Adipose tissue (tissue), 3 donors: ENCODE measurements at regions not wholly inside any gene's neighbourhood (a gene's known extent, or its start where the extent isn't known, plus 50 kb on each side); places are given as distances from the start of the nearest gene placed in this dataset.

Experiments
- H3K27ac ChIP-seq: one replicate; pipeline ENCODE4 v1.5.1; 2013; ENCODE audit warnings: low read depth, low read length
- WGBS, 3 donors: extraction: QIAGEN DNeasy Blood & Tissue Kit; methylation state at CpG; one replicate each; pipeline ENCODE4 v1.1.7; 2013; 5-methylcytosine and 5-hydroxymethylcytosine counted together
- donor health status: healthy with polysubstance abuse.
- donor health status: Bipolar disorder and iron deficiency.
- donor health status: healthy.

- 53 to 66% (median 54%) methylated on average over 5 of the region's 5 CpGs for WGBS, 3 donors
- no peak overlapping the region for H3K27ac ChIP-seq
Observed at GRCh38 chr7:69328516-69328915, 269.8 kb upstream of the AUTS2 start.

DNA sequence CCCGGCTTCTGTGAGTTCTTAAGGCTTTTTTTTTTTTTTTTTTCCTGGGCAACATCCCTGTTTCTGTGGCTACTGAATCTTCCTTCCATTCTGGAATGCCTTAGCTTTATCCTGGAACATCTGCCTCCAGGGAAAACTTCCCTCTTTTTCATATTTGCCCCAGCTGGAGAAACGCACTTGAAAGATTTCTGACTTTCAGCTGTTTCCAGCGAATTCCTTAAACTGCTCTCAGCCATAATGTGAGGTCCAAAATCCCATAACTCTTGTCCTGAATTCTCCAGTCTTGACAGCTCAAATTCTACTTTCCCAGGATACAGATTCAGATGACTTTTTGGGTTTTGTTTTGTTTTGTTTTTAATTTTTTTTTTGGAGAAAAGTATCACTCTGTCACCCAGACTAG lies 263.6 kb upstream of the AUTS2 start:
- WGBS, 3 donors, result 54 to 70% (median 60%) methylated on average over 3 of the region's 3 CpGs
- no peak overlapping the region for H3K27ac ChIP-seq

DNA sequence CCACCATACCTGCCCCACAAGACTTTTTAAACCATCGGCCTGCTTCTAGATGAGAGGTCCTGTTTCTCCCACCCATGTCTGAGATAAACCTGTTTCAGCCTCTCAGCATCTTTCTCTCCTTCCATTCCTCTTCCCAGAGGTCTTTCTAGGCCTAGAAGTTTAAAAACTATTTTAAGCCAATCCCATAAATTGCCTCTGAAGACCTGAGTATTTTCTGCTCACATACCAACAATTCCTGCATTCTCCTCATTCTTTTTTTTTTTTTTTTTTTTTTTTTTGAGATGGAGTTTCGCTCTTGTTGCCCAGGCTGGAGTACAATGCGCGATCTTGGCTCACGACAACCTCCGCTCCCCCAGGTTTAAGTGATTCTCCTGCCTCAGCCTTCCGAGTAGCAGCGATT lies 262.9 kb upstream of the AUTS2 start:
- 86 to 98% (median 94%) methylated on average over 8 of the region's 8 CpGs for WGBS, 3 donors

DNA sequence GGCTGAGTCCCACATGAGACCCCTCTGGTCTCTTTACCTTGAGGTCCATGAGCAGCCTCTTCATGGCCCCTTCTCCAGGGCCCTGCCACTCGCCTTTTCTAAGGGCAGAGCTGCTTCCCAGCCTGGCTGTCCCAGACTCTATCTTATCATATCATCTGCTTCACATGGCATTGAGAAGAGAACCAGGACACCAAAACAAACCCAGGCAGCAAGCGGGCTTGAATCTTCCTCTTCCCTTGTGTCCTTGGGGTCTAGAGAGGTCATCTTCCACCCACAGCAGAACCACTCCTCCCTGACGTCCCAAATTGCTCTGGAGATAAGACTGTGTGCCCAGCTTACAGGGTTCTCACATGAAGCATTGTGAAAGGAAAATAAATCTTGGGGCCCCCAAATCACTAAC lies 261.3 kb upstream of the AUTS2 start:
- WGBS, 3 donors, result 76 to 90% (median 86%) methylated on average over 3 of the region's 3 CpGs
- H3K27ac ChIP-seq, result no peak overlapping the region

More for the DNA sequence above, 262.9 kb upstream of the AUTS2 start:
- H3K27ac ChIP-seq, result no peak overlapping the region

DNA sequence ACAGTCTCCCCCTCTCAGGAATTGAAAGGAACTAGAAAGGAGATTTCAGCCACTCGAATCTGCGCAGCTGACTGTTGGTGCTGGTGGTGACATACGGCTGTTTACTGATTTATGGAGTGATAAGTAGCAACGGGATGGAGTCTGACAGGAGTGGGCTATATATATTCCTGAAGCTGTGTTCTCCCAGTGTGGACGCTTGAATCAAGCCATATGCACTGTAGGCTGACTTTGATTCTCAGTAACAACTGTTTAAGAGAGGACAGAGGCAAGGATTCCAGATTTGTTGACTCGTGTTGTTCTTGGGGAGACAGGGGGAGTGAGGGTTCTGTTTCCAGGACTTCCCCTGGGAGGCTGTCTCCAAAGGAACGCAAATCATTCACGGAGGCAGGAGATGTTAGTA lies 260.1 kb upstream of the AUTS2 start:
- H3K27ac ChIP-seq, result no peak overlapping the region
- WGBS, 3 donors, result 35 to 47% (median 36%) methylated on average over 8 of the region's 8 CpGs

- 96 to 98% (median 98%) methylated on average over 1 of the region's 1 CpG for WGBS, 3 donors
- H3K27ac ChIP-seq, result no peak overlapping the region
Observed at GRCh38 chr7:69341288-69341687, 257.0 kb upstream of the AUTS2 start.

- WGBS, 3 donors, result 33 to 90% (median 89%) methylated on average over 10 of the region's 10 CpGs
- H3K27ac ChIP-seq, result no peak overlapping the region
Observed at GRCh38 chr7:69342154-69342884, 256.0 kb upstream of the AUTS2 start.

DNA sequence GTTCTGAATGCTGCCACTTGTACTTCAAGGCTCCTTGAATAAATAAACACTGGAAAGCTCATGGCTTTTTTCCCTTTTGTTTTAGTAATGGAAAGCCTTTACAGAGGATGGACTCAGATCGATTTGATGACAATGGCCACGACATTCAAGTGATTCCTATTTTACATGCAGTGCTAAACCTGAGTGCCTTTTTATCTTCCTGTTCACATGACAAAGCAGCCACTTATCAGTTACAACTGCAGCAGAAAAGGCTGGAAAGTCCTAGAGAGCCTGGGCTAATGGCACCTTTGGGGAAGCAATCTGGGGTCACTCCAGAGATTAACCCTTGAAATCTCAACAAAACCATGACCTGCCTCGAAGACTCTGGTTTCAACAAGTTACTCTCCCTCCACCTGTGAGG lies 249.0 kb upstream of the AUTS2 start:
- no peak overlapping the region for H3K27ac ChIP-seq
- 23 to 49% (median 35%) methylated on average over 3 of the region's 3 CpGs for WGBS, 3 donors

DNA sequence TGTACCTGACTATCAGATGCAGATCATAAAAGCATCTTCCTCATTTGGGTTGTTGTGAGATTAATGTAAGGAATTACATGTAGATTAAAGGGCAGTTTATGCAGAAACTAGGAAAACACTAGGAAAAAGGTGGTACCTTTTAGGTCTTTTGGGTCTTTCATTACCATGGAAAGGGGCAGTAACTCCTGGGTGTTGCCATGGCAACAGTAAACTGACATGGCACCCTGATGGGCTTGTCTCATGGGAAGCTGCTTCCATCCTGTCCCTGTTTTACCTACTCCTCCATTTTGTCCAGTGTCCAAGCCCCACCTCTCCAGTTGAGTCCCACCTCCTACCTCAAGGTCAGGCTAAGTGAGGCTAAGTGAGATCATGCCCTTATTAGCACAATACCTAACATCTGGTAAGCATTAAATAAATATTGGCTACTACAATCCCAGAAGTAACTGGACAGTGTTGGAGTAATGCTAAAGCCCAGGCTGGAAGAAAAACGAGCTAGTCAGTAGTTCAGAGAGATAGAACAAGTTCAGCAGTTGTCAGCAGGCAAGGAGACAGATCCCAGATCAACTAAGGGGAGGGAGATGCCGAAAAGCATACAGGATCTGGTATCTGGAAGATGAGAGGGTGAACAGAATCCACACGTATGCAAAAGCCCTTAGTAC lies 240.0 kb upstream of the AUTS2 start:
- H3K27ac ChIP-seq, result no peak overlapping the region
- WGBS, 3 donors, result 37 to 52% (median 51%) methylated on average over 3 of the region's 3 CpGs

DNA sequence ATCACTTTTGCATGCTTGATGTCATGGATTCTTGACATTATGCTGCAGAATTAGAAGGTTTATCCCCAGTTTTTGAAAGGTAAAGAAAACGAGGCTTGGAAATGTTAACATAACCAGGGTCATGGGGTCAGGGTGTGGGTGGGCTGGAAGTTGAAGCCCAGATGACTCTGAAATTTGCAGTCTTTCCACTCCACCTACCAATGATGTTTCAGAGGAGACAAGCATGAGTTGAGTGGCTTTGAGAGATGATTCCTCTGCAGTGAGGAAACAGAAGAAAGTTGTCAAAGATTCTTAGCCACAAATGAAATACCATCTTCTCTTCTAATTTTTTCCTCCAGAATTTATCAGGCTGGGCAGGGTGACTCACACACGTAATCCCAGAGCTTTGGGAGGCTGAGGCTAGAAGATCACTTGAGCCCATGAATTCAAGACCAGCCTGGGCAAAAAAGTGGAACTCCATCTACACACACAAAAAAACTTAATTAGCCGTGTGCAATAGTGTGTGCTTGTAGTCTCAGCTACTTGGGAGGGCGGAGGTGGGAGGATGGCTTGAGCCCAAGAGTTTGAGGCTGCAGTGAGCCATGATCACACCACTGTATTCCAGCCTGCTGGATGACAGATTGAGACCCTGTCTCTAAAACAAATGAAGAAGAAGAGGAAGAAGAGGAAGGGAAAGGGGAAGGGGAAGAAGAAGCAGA lies 239.1 kb upstream of the AUTS2 start:
- H3K27ac ChIP-seq, result no peak overlapping the region
- 59 to 63% (median 59%) methylated on average over 4 of the region's 4 CpGs for WGBS, 3 donors

GRCh38 chr7:69360913-69361312 lies 237.4 kb upstream of the AUTS2 start:
- no peak overlapping the region for H3K27ac ChIP-seq
- 67 to 90% (median 87%) methylated on average over 5 of the region's 5 CpGs for WGBS, 3 donors

DNA sequence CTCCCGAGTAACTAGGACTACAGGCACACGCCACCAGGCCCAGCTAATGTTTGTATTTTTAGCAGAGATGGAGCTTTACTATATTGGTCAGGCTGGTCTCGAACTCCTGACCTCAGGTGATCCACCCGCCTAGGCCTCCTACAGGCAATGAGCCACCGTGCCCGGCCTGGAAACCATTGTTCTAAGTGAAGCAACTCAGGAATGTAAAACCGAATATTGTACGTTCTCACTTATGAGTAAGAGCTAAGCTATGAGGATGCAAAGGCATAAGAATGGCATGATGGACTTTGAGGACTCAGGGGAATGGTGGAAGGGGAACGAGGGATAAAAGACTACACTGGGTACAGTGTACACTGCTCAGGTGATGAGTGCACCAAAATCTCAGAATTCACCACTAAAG lies 235.1 kb upstream of the AUTS2 start:
- WGBS, 3 donors, result 90 to 94% (median 94%) methylated on average over 9 of the region's 9 CpGs

GRCh38 chr7:69364813-69365643 lies 233.2 kb upstream of the AUTS2 start:
- 59 to 63% (median 61%) methylated on average over 9 of the region's 9 CpGs for WGBS, 3 donors
- no peak overlapping the region for H3K27ac ChIP-seq

More for the DNA sequence above, 235.1 kb upstream of the AUTS2 start:
- H3K27ac ChIP-seq, result no peak overlapping the region

GRCh38 chr7:69365651-69366192 lies 232.6 kb upstream of the AUTS2 start:
- H3K27ac ChIP-seq, result no peak overlapping the region
- 50 to 62% (median 52%) methylated on average over 13 of the region's 13 CpGs for WGBS, 3 donors

GRCh38 chr7:69367780-69368179 lies 230.5 kb upstream of the AUTS2 start:
- WGBS, 3 donors, result 62 to 84% (median 74%) methylated on average over 8 of the region's 8 CpGs
- no peak overlapping the region for H3K27ac ChIP-seq

GRCh38 chr7:69373171-69374043 lies 224.9 kb upstream of the AUTS2 start:
- 25 to 55% (median 35%) methylated on average over 6 of the region's 6 CpGs for WGBS, 3 donors
- no peak overlapping the region for H3K27ac ChIP-seq

DNA sequence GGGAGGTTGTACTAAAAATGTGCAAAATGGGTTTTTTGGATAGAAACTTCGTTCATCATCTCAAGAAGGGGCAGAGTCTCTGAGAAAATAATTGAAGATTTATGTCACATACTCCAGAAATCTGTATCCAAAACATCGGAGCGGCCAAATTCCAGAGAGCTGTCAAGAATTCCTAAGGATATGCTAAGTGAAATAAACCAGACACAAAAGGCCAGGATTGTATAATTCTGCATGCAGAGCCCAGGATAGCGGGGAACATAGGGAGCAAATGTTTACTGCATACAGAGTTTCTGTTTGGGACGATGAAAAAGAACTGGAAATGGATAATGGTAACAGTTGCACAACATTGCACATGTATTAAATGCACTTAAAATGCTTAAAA lies 224.2 kb upstream of the AUTS2 start:
- H3K27ac ChIP-seq, result no peak overlapping the region
- 56 to 70% (median 58%) methylated on average over 5 of the region's 5 CpGs for WGBS, 3 donors

DNA sequence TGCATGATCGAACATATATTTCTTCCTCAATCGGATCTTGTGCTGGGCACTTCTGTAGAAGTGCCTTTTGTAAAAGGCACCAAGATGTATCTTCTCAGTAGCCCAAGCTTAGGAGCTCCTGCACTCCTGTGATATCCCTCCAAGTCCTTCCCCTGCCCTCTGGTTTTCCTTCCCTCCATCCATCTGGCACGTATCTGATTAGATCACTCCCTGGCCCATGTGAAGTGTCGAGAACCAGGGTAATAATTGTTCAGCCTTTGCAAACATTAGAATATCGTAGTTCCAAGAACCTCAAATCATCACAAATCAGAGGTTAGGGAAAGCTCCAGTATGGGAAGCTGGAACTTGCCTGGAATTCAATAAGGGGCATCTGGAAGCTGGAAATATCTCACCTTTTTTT lies 221.1 kb upstream of the AUTS2 start:
- H3K27ac ChIP-seq, result no peak overlapping the region
- 45 to 69% (median 61%) methylated on average over 5 of the region's 5 CpGs for WGBS, 3 donors
